ENCODE measurements at regions not wholly inside any gene's neighbourhood (a gene's known extent, or its start where the extent isn't known, plus 50 kb on each side); places are given as distances from the start of the nearest gene placed in this dataset.
"Not testable (repeated sequence)": the region's sequence is repeated elsewhere in the genome, so short reads cannot be mapped to it uniquely, and the experiment has no call there.

DNA sequence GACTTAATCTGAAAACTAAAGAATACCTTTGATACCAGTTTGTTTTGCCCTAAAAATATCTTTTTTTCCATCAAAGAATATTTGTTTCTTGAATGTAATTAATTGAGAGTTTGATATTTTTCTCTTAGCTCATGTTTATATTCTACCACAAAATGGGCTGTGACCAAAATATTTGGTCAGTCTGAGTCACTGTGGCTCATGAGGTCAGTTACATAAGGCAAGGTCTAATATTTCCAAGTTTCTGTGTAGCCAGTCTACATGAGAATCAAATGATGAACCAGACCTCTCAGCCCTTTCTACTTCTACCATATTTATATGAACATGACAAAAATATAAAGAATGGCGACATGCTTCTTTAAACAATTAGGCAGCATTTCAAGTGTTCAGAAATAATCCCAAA lies 83.0 kb upstream of the IVNS1ABP start:
- DNase-seq, result no peak

DNA sequence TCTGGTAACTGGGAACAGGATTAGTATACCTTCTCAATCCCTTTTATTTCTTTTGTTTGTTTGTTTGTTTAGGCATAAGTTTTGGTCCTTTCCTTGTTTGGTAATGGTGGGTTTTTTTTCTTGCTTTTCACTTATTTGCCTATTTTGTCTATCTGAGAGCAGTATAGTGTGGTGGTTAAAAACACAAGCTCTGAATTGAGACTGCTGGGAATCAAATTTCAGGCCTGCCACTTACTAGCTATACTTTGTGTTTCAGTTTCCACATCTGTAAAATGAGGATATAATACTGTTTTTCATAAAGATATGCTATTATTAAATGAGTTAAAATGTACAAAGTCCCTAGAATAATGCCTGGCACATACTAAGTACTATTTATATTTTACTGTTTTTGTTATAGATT lies 81.6 kb upstream of the IVNS1ABP start:
- DNase-seq, result no peak

DNA sequence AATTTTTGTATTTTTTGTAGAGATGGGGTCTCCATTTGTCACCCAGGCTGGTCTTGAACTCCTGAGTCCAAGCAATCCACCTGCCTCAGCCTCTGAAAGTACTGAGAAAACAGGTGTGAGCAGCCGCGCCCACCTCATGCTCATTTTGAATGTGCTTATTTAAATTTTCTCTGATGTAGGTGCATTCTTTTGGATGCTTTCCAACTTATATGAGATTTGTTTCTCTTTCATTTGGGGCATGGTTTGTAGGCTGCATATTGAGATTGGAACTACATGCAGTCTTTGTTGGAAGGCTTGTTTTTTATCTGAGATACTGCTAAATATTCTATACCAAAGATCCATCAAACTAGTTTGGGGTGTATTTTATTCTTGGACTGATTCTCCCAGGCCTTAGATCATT lies 81.0 kb upstream of the IVNS1ABP start:
- DNase-seq, result no peak

DNA sequence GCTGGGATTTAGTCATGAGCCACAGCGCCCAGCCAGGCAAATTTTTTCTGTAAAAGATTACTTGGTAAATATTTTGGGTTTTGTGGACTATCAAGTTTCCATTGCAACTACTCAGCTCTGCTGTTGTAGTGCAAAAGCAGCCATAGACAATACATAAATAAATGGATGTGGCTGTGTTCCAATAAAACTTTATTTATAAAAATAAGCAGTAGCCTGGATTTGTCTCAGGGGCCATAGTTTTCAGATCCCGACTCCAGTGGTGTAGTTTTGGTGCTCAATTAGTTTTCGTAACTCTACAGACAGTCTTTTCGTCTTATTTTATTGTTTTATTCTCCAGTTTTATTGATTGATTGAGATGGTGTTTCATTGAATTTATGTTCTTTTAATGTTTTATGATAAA lies 80.1 kb upstream of the IVNS1ABP start:
- no peak for DNase-seq

DNA sequence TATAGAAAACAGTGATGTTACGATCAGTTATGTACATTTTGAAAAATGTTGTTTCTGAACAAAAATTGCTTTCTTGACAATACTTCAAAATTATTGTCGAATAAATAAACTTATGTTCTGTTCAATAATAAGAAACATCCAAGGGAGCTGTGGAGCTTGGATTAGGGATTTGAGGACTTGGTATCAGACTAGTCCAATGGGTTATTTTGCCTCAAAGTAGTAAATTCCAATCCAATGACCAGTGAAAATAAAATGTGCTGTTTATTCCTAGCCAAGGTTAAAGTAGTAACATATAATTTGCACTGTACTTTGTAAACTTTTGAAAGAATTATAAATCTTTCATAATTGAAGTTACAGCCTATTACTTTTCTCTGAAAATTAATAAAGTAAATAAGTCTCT lies 79.1 kb upstream of the IVNS1ABP start:
- DNase-seq, result no peak

DNA sequence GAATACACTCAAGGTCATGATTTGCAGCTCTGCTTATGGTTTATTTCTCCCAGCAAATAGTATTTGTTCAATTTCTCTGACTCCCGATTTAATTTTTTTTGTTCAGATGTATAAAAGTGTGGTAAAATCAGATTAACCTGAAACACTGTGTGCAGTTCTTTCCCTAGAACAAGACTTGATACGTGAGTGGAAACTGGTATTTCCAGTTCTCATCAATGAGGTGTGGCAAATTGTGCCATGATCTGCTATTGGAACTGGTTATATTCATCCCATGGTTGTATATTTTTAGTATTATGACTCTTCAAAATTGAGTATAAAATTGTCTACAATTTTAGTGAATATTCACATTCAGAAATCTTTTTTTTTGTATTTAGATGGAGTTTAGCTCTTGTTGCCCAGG lies 76.8 kb upstream of the IVNS1ABP start:
- no peak for DNase-seq

DNA sequence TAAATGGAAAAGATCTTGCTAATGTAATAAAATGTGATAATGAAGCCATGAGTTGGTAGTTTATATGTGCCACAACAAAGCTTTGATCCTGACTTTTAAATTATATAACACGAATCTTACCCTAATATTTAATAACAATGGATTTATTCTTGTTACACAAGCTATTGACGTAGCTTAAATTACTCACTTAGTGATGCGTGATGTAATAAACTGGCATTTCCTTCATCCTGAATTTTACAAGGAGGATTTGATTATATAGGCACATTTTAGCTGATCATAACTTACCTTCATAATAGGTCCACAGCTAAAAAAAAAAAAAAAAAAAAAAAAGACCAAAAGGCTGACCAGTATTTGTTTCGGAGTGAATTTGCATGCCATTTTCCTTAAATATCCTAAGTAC lies 76.2 kb upstream of the IVNS1ABP start:
- no peak for DNase-seq

DNA sequence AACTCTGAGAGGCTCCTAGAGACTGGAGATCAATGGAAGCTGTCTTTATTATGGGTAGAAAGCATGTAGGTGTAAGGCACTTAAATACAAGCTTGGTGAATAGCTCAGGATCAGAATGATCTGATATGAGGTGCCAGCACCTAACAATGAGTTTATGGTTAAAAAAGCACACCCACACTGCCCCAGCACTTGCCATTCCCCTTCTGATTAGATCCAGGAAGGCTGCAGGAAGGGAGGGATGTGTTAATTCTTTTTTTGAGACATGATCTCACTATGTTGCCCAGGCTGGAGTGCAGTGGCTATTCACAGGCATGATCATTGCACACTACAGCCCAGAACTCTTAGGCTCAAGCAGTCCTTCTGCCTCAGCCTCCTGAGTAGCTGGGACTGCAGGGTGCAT lies 71.8 kb upstream of the IVNS1ABP start:
- no peak for DNase-seq

DNA sequence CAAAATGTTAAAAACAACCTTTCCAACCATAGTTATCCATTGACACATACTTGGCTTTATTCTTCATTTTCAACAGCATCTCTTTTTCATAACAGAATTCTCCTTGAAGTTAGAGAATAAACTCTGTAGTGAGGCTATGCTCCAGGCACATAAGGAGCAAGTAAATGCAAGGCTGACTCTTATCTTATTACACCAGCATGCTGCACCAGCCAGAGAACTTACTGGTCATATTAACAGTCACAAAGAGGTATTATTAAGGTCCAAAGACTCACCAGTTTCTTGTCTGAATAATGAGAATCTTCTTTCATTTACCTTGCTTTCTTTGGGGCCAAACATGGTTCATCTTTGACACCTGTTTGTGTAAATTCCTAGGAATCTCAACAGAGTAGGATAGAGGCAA lies 71.3 kb upstream of the IVNS1ABP start:
- DNase-seq, result no peak

DNA sequence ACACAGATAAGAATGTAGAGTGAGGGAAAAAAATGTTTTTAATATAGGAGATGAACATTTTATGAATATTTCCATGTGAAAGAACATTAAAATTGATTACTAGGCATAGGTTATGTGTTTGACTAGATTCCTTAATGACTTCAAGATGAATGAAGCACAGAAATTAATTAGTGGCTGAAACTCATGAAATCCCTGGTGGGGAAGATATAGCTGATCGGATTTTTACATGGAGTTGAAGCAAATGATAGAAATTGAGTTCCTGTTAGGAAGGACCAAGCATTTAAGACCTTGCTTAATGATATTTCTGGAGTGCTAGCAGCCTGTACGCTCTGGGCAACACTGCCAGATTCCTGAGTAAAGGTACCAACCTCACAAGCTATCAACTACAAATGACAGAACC lies 68.9 kb upstream of the IVNS1ABP start:
- no peak for DNase-seq

DNA sequence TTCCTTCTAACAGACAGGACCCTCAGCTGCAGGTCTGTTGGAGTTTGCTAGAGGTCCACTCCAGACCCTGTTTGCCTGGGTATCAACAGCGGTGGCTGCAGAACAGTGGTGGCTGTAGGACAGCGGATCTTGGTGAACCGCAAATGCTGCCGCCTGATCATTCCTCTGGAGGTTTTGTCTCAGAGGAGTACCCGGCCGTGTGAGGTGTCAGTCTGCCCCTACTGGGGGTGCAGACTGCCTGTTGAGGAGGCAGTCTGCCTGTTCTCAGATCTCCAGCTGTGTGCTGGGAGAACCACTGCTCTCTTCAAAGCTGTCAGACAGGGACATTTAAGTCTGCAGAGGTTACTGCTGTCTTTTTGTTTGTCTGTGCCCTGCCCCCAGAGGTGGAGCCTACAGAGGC lies 66.8 kb upstream of the IVNS1ABP start:
- DNase-seq, result not testable (repeated sequence)

DNA sequence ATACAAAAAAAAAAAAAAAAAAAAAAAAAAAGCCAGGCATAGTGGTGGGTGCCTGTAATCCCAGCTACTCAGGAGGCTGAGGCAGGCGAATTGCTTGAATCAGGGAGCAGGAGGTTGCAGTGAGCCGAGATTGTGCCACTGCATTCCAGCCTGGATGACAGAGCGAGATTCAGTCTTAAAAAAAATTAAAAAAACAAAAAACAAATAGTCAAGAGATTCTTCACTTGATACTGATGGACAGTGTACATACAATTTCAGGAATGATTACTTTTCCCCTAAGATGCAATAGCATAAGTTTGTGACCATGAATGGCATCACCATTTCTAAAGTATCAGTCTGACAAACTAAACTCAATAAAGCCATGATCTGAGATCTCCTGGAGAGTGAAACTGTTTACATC lies 60.8 kb upstream of the IVNS1ABP start:
- no peak for DNase-seq

DNA sequence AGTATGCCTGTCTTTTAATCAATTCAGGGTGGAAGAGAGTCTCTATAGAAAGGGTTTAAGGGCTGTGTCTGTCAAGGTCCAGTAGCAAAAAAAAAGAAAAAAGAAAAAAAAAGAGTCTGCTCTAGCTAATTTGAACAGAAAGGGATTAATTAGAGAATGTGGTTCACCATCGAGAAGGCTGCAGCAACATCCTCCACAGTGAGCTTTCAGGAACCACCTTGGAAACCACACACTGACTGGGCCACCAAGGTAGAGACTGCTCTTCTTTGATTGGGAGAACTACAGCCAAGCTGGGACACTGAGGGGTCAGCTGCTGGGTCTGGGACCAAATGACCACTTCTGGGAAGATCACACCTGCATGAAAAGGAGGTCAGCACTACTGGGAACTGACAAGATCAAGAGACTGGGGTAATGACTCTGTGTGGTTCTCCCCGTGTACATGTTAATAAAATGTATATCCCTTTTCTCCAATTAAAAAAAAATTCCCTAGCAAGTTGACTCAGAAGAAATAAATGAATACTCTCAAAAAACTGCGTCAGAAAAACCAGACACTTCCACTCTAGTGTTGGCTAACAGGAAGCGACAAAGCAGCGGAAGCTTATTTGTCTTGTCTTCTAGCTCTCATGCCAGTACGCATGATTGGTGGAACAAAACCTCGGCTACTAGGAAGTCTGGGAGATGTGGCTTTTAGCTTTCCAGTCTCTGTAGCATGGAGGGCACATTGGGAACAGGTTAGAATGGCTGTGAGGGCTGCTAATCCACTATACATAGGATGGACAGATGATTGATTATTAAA lies 60.0 kb upstream of the IVNS1ABP start:
- DNase-seq, result no peak

DNA sequence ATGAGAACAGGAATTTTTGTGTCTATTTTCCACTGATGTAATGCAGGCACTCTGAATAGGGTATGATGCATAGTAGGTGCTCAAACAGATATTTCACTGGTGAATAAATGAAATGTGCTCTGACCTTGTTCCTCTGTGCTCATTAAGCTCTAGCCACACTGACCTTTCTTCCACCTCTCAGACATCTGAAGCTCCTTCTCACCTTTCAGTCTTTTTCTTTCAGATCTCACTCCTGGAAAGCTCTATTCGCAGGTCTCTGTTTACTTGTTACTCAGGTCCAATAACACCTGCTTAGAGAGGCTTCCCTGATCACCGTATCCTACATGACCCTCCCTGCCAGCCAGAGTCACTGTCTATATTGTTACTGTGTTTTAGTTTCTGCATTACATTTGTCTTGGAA lies 59.2 kb upstream of the IVNS1ABP start:
- no peak for DNase-seq

DNA sequence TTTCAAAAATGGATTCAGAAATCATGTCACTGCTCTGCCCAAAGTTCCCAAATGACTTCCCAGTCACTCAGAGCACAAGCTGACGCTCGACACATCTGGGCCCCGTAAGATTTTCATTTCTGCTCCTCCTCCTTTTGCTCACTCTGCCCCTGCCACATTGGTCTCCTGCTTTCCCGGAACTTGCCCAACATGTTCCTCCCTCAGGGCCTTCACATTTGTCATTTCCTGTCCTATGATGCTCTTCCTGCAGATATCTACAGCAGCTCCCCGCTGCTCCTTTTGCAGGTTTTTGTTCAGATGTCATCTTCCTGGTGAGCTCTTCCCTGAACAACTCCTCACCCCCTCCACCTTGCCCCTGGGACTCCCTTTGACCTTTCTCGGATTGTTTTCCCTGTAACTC lies 58.5 kb upstream of the IVNS1ABP start:
- DNase-seq, result no peak

DNA sequence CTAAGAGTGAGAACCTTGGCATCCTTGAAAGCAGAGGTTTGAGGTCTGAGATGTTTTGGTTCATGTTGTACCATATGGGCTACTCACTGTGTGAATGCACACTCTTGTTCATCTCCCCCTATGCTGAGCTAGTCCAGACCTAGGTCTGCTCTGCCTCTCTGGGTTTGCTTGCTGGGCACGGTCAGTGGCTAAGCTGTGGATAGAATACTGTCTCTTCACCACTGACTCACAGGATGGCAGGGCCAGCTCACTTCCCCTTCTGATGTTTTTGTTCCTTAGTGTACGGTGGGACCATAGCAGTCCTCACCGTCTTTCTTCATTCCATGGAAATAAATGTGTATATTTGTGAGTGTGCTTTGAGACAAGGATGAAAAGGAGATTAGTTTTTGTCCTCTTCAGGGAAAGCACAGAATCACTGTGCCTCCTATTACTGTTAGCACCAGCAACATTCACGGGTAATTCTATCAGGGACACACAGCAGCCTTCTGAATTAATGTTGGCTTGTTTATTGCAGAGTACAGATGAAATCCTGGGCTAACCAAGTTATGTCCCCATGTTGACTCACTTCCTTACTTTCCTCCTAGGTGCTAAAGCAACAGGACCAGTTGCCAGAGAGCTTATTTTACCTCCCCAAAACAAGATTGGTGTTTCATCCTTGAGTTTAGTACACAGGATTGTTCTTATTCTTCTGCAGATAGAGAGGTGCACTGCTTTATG lies 56.9 kb upstream of the IVNS1ABP start:
- no peak for DNase-seq

DNA sequence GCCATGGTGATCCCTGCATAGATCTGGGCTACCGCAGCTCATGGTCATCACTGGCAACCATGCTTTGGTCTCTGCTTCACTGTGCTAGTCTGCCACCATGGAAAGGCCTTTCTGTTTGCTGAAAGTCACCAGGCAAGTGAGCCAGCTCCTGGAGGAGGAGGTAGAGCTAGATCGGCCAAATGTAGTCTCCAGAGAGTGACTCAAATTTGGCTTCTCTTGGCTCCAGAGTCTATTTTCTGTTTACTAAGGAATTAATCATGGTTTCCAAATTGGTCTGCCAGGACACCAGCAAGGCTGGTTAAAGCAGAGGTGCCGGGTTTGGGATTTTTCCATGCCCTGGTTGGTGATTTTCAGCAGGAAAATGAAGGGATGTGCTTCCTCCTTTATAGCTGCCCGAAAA lies 52.7 kb upstream of the IVNS1ABP start:
- no peak for DNase-seq

DNA sequence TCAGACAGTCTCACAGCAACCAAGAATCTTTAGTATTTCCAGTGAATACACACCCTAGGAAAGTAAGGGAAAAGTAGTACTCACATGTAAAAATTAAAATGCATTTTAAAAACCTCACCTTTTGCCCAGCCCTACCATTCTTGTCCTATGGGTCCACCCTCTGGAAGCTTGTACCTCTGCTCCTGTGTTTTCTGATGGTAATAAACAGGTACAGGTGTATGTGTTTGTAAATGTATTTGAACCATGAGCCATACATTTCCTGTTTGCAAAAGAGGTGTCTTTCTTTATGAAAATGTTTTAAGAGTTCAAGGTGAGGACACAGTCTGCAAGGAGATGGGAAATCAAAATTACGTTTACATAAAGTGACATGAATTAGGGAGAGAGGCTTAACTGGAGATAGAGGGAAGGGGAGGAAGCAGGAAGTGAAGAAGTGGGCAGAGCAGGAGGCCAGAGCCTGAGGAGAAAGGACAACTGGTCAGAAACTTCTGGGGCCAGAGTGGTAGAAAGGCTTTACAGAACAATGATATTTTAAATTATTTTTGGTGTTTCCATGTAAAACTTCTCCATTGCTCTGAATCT lies 52.0 kb upstream of the IVNS1ABP start:
- no peak for DNase-seq

DNA sequence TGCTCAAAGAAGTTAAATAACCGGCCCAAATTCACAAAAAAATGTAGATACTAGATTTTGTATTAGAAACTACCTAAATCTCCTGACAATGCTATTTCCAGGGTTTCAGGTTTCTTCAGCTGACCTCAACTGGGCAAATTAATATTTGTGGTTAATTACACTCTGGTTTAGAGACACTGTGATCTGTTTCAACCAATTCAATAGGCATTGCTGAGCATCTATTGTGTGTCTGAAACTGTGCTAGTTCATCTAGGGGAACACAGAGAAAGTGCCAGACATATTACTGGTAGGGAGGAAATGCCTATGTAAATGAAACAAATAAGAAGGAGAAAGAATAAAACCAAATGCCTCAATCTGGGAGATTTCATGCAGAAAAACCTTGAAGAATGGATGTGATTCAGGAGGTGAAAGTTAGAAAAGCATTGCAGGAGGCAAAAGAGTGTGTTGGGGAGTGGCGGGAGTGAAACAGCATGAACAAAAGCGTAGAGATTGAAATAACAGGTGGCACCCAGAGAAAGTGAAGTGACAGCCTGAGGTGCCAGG lies 51.3 kb upstream of the IVNS1ABP start:
- no peak for DNase-seq

DNA sequence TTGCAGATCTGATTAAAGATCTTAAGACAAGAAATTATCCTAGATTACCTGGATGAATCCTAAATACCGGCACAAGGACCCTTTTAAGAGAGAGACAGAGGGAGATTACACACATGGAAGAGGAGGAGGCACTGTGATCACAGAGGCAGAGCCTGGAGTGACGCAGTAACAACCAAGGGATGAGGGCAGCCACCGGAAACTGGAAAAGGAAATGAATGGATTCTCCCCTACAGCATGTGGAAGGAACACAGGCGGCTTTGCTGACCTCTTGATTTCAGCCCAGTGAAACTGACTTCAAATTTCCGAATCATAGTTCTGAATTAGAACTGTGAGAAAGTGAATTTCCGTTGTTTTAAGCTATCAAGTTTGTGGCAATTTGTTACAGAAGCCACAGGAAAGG lies 50.2 kb upstream of the IVNS1ABP start:
- no peak for DNase-seq
